ENCODE measurements at regions not wholly inside any gene's neighbourhood (a gene's known extent, or its start where the extent isn't known, plus 50 kb on each side); places are given as distances from the start of the nearest gene placed in this dataset.

DNA sequence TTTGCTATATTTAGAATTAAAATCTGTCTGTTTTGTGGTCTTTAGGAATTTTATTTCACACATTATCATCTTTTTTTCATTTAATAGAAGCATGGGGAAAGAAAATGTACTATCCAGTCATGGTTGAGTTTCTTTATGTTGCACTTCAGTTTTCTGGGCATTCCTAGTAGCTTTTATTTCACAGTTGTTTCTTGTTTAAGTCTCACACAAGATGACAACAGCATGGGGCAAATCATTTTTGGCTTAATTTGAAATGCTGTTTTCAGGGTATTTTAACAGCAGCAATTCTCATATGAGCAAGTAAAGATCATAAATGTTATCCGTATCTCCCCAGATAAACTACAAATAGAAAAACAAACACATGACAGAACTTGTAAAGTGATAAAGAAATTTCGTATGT lies 1600.2 kb downstream of the PCDH9 start:
- TF ChIP-seq, protein P1, sequence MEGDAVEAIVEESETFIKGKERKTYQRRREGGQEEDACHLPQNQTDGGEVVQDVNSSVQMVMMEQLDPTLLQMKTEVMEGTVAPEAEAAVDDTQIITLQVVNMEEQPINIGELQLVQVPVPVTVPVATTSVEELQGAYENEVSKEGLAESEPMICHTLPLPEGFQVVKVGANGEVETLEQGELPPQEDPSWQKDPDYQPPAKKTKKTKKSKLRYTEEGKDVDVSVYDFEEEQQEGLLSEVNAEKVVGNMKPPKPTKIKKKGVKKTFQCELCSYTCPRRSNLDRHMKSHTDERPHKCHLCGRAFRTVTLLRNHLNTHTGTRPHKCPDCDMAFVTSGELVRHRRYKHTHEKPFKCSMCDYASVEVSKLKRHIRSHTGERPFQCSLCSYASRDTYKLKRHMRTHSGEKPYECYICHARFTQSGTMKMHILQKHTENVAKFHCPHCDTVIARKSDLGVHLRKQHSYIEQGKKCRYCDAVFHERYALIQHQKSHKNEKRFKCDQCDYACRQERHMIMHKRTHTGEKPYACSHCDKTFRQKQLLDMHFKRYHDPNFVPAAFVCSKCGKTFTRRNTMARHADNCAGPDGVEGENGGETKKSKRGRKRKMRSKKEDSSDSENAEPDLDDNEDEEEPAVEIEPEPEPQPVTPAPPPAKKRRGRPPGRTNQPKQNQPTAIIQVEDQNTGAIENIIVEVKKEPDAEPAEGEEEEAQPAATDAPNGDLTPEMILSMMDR (IDR thresholded peaks at IDR 0.05) = no peak
- Histone ChIP-seq H3K4me1 (no peaks in the 10 kb centered on the region), H3K4me3 (no peak overlapping the region), H3K27me3 (no peaks in the 10 kb centered on the region), H3K9me3 (no peaks in the 10 kb centered on the region), H3K36me3 (no peaks in the 10 kb centered on the region), H3K9ac (ENCODE audit: low read depth in 2 of 2, low read length in 2 of 2) (no peak overlapping the region), H3K27ac (no peak overlapping the region)
- intact Hi-C loops (cut with DNase I) = no loop called here
- no peak for DNase-seq

DNA sequence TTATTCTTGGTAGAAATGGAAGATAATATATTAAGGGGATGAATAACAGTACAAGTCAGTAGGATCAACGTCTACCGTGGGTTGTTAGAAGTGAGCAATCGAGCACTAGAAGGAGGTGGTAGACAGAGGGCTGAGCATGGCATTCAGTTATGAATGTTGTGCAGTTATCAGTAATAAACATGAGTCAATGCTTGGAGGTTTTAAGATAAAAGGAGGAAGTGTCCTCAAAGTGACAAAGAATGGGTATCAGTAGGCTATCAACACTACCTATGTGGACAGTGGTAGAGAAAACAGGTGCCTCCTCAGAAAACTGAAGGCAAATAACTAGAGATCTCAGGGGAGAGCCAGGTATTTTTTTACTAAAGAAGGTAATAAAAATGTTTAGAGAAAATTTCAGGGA lies 1607.0 kb downstream of the PCDH9 start:
- Histone ChIP-seq H3K9me3 (no peaks in the 10 kb centered on the region), H3K9ac (ENCODE audit: low read depth in 2 of 2, low read length in 2 of 2) (no peak overlapping the region), H3K4me1 (no peaks in the 10 kb centered on the region), H3K27me3 (no peaks in the 10 kb centered on the region), H3K36me3 (no peaks in the 10 kb centered on the region), H3K27ac (no peak overlapping the region), H3K4me3 (no peak overlapping the region)
- TF ChIP-seq, protein P1 (IDR thresholded peaks at IDR 0.05) = no peak
- intact Hi-C loops (cut with DNase I) = no loop called here
- no peak for DNase-seq

DNA sequence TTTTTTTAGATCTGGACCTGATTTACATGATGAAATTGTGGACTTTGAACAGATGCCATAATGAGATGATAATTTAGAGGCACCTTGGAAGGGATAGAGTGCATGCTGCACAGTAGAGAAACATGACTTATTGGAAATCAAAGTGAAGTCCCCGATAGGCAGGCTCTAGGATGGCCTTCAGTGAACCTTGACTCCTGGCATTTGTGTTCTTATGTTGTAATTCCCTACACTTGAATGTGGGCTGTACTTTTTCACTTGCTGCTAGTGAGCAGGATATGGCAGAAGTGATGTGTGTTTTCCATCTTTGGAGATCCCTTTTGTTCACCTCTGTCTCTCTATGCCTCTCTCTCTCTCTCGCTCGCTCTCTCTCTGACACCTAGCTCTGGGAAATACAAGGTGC lies 1614.6 kb downstream of the PCDH9 start:
- no peak overlapping the region for H3K27ac ChIP-seq
- TF ChIP-seq, protein P1 (IDR thresholded peaks at IDR 0.05) = no peak
- no peaks in the 10 kb centered on the region for H3K9me3 ChIP-seq
- H3K4me3 ChIP-seq = no peak overlapping the region
- H3K36me3 ChIP-seq = no peaks in the 10 kb centered on the region
- no peak for DNase-seq
- H3K27me3 ChIP-seq = no peaks in the 10 kb centered on the region
- intact Hi-C loops (cut with DNase I) = no loop called here
- H3K4me1 ChIP-seq = no peaks in the 10 kb centered on the region
- H3K9ac ChIP-seq (ENCODE audit: low read depth in 2 of 2, low read length in 2 of 2) = no peak overlapping the region

DNA sequence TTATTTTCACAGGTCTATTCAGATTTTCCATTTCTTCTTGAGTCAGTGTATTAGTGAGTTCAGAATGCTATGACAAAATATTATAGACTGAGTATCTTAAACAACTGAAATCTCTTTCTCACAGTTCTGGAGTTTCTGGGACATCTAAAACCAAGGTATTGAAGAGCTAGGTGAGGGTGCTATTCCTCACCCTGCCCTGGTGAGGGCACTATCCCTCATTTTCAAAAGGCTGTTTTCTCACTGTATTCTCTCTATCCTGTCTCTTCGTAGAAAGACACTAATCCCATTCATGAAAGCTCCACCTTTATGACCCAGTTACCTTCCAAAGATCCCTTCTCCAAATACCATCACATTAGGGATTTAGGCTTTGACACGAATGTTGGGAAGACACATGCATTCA lies 1617.1 kb downstream of the PCDH9 start:
- Histone ChIP-seq H3K27me3 (no peaks in the 10 kb centered on the region), H3K4me3 (no peak overlapping the region), H3K9ac (ENCODE audit: low read depth in 2 of 2, low read length in 2 of 2) (no peak overlapping the region), H3K9me3 (no peaks in the 10 kb centered on the region), H3K27ac (no peak overlapping the region), H3K4me1 (no peaks in the 10 kb centered on the region), H3K36me3 (no peaks in the 10 kb centered on the region)
- no peak for DNase-seq
- intact Hi-C loops (cut with DNase I) = no loop called here
- TF ChIP-seq, protein P1 (IDR thresholded peaks at IDR 0.05) = no peak

DNA sequence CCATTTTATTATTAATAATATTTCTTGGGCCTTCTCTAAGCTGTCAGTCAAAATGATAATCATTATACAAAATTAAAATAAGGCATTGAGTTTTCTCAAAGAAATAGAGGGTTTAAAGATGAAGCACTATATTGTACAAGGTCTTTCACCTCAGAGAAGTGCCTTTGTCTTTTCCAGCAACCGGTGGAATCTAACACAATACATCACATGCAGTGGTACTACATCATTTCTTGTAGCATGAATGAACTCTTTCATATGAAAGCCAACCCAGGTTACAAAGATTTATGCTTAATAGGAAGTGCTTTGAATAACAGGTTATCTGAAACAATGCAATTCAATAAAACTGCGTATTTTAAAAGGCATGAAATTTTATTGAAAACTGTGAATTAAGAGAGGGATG lies 1620.8 kb downstream of the PCDH9 start:
- intact Hi-C loops (cut with DNase I) = no loop called here

More for the DNA sequence above, 1620.8 kb downstream of the PCDH9 start:
- no peaks in the 10 kb centered on the region for H3K9me3 ChIP-seq
- no peak overlapping the region for H3K4me3 ChIP-seq
- no peak for DNase-seq
- no peak overlapping the region for H3K9ac ChIP-seq (ENCODE audit: low read depth in 2 of 2, low read length in 2 of 2)
- no peak overlapping the region for H3K27ac ChIP-seq
- H3K36me3 ChIP-seq = no peaks in the 10 kb centered on the region
- H3K4me1 ChIP-seq = no peaks in the 10 kb centered on the region
- no peaks in the 10 kb centered on the region for H3K27me3 ChIP-seq
- TF ChIP-seq, protein P1 (IDR thresholded peaks at IDR 0.05) = no peak

Measured in colonic mucosa (tissue), 4 donors.